HG03520 (cell line): ENCODE measurements at regions not wholly inside any gene's neighbourhood (a gene's known extent, or its start where the extent isn't known, plus 50 kb on each side); places are given as distances from the start of the nearest gene placed in this dataset.

Experiments used
- ATAC-seq: cut with Tn5 transposase; IDR thresholded peaks from one replicate; pipeline ENCODE4 v1.9.1; 2021; ENCODE audit warnings: mild to moderate bottlenecking, moderate library complexity; ENCODE audit not compliant: unreplicated experiment

- ATAC-seq, result no peak
These were observed 298.0 kb upstream of the ZC3H12C start for GRCh38 chr11:109795234-109795633.

GRCh38 chr11:109796253-109796652 lies 296.9 kb upstream of the ZC3H12C start:
- no peak for ATAC-seq

- no peak for ATAC-seq
These were observed 294.7 kb upstream of the ZC3H12C start for GRCh38 chr11:109798521-109798920.

GRCh38 chr11:109799604-109800003 lies 293.6 kb upstream of the ZC3H12C start:
- ATAC-seq, result no peak

- ATAC-seq, result no peak
These were observed 288.3 kb upstream of the ZC3H12C start for GRCh38 chr11:109804911-109805310.

- ATAC-seq, result no peak
These were observed 287.0 kb upstream of the ZC3H12C start for GRCh38 chr11:109806205-109806604.

GRCh38 chr11:109808569-109808968 lies 284.6 kb upstream of the ZC3H12C start:
- ATAC-seq, result no peak

- no peak for ATAC-seq
These were observed 278.4 kb upstream of the ZC3H12C start for GRCh38 chr11:109814824-109815223.

GRCh38 chr11:109815500-109816150 lies 277.6 kb upstream of the ZC3H12C start:
- no peak for ATAC-seq

GRCh38 chr11:109818290-109818689 lies 274.9 kb upstream of the ZC3H12C start:
- no peak for ATAC-seq

GRCh38 chr11:109819410-109819809 lies 273.8 kb upstream of the ZC3H12C start:
- ATAC-seq, result no peak

- ATAC-seq, result no peak
These were observed 271.7 kb upstream of the ZC3H12C start for GRCh38 chr11:109821511-109821910.

- no peak for ATAC-seq
These were observed 270.6 kb upstream of the ZC3H12C start for GRCh38 chr11:109822436-109823102.

GRCh38 chr11:109828387-109828786 lies 264.8 kb upstream of the ZC3H12C start:
- ATAC-seq, result no peak

- ATAC-seq, result no peak
These were observed 255.2 kb upstream of the ZC3H12C start for GRCh38 chr11:109838026-109838425.

GRCh38 chr11:109845437-109845836 lies 247.8 kb upstream of the ZC3H12C start:
- no peak for ATAC-seq

GRCh38 chr11:109847621-109848020 lies 245.6 kb upstream of the ZC3H12C start:
- ATAC-seq, result no peak

- no peak for ATAC-seq
These were observed 244.1 kb upstream of the ZC3H12C start for GRCh38 chr11:109849051-109849450.

- no peak for ATAC-seq
These were observed 243.2 kb upstream of the ZC3H12C start for GRCh38 chr11:109849946-109850345.

- ATAC-seq, result no peak
These were observed 241.3 kb upstream of the ZC3H12C start for GRCh38 chr11:109851780-109852390.

GRCh38 chr11:109853156-109853776 lies 239.9 kb upstream of the ZC3H12C start:
- ATAC-seq, result peak; percentile 74

GRCh38 chr11:109854731-109855130 lies 238.5 kb upstream of the ZC3H12C start:
- ATAC-seq, result no peak
